ENCODE measurements at regions not wholly inside any gene's neighbourhood (a gene's known extent, or its start where the extent isn't known, plus 50 kb on each side); places are given as distances from the start of the nearest gene placed in this dataset.
"Not testable (repeated sequence)": the region's sequence is repeated elsewhere in the genome, so short reads cannot be mapped to it uniquely, and the experiment has no call there.

DNA sequence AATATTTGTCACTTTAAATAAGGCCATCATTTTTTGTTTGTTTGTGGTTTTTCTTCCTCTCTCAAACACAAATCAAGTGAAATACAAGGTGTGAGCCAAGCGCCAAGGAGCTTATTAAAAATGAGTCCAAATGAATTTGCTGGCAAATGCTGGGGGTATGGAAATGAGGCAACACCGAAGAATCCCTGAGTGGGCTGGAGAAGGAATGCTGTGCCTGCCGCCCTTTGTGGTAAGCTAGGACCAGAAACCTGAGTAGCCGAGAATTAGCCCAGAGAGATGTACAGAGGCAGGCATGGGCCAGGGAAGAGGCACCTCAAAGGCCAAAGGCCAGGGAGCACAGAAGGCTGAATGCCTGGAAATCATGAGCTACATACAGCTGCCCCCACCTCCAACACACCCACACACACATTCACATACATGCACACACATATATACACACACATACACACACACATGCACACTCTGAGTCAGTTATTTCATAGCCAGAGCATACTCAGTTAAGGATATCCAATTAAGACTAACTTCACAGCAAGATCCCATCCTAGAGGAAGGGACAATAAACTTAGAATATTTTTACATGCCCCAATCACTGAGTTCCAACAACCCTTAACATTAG is 266.1 kb upstream of the DYNLRB2 start:
- Mint-ChIP-seq H3K9me3 (no peaks in the 10 kb centered on the region), H3K27ac (no peak overlapping the region), H3K27me3 (ENCODE audit: insufficient read depth) (no peaks in the 10 kb centered on the region), H3K4me1 (ENCODE audit: low read depth) (no peaks in the 10 kb centered on the region), H3K36me3 (ENCODE audit: low read depth) (no peaks in the 10 kb centered on the region), H3K4me3 (no peak overlapping the region)
- no peak for DNase-seq (ENCODE audit: low spot score)
- intact Hi-C loops (cut with micrococcal nuclease) = no loop called here

DNA sequence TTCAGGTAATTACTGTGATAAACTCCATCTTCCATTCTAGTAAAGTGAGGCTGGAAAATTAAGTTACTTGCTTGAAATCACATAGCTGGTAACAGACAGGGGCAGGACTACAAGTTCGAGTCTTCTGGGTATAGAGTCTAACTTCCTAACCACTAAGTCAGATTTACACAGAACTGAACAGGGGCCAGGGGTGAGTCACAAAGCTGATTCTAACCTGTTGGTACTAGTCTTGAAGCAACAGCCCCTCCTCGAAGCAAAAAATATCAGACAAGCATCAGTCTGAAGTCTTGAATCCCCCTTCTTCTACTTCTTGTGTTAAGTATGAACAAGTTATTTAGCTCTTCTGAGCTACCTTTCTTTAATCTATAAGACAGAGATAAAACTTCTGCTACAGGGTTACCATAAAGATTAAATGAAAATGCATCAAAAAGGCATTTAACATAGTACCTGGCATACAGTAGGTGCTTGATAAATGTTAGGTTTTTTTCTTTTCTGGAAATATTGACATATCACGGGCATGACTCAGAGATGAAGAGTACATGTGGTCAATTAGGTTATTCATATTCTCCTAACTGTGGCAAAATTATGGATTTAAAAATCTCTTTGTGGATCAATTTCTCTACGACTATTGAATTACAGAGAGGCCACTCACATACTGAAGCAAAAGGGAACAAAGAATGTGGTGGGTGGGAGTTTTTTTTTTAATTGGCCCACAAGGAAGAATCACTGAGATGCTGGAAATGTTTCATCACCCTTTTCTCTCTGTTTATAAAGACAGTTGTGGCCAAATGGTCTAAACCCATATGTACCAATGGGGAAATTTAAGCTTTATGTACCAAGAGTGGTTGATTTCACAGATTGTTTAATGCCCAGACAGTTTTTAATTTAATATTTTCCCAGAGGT is 266.9 kb upstream of the DYNLRB2 start:
- Mint-ChIP-seq H3K36me3 (ENCODE audit: low read depth) (no peaks in the 10 kb centered on the region), H3K27ac (no peak overlapping the region), H3K27me3 (ENCODE audit: insufficient read depth) (no peaks in the 10 kb centered on the region), H3K9me3 (no peaks in the 10 kb centered on the region), H3K4me3 (no peak overlapping the region), H3K4me1 (ENCODE audit: low read depth) (no peaks in the 10 kb centered on the region)
- intact Hi-C loops (cut with micrococcal nuclease) = no loop called here
- DNase-seq (ENCODE audit: low spot score) = no peak

DNA sequence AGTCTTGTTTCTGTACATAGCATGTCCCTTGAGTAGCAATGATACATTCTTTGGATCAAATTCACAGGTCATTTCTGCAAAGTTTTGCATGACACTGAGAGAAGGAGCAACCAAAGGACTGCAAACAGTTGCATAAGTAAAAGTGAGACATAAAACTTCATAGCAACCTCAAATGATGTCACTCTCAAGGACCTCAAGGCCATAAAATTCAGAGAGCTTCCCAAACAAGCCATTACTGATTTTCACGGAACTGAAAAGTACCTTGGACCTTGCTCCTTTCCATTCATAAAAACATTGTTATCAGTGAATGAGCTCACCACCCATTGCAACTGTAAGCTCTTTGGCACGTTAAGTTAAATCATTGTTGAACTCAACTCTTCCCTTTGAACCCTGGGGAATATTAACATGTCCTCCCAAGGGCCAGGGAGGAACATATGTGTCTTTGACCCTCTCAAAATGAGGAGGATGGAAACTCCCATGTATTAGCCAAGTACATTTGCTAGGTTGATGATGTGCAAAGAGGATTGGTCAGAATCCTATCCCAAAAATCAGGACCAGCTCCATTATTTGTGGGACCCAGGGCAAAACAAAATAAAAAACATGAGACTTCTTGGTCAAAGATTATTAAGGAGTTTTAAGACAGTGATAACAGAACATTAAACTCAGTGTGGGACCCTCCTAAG is 275.0 kb upstream of the DYNLRB2 start:
- H3K4me3 Mint-ChIP-seq = no peak overlapping the region
- H3K27me3 Mint-ChIP-seq (ENCODE audit: insufficient read depth) = no peaks in the 10 kb centered on the region
- H3K4me1 Mint-ChIP-seq (ENCODE audit: low read depth) = no peaks in the 10 kb centered on the region
- no peak for DNase-seq (ENCODE audit: low spot score)
- intact Hi-C loops (cut with micrococcal nuclease) = no loop called here
- H3K27ac Mint-ChIP-seq = no peak overlapping the region
- H3K36me3 Mint-ChIP-seq (ENCODE audit: low read depth) = no peaks in the 10 kb centered on the region
- no peaks in the 10 kb centered on the region for H3K9me3 Mint-ChIP-seq

DNA sequence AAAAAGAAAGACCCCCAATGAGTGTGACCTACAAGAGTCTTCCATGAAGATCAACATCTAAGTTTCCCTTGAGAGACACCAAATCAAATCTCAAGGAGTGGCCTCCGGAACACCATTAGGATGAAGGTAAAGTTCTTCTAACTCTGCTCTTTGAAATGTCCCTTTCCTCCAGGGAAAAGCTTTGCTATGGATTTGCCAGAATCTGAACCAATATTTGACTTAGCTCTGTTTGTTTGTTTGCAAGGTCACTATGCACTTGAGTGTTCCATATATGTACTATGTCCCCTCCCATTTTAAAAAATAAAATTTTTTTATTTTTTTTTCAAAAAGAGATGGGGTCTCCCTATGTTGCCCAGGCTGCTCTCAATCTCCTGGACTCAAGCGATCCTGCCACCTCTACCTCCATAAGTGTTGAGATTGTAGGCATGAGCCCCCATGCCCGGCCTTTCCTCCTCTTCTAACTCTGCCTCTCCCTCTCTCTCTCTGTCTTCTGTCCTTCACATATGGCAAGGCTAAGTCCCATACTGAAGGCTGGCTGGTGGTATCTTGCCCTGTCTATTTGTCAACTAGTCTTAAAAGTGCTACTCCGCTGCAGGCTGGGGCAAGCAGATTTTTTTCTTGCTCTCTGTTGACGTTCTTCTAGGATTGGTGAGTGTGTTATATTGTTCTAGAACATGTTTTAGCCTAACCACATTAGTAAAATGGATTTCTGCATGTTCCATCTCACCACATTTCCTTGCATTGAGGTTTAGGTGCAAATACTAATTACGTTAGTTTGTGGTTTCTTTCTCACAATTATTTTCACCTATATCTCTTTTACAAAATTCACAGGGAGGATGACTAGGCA is 276.7 kb upstream of the DYNLRB2 start:
- no peaks in the 10 kb centered on the region for H3K36me3 Mint-ChIP-seq (ENCODE audit: low read depth)
- no peak for DNase-seq (ENCODE audit: low spot score)
- H3K4me3 Mint-ChIP-seq = no peak overlapping the region
- intact Hi-C loops (cut with micrococcal nuclease) = no loop called here
- H3K4me1 Mint-ChIP-seq (ENCODE audit: low read depth) = no peaks in the 10 kb centered on the region
- H3K9me3 Mint-ChIP-seq = no peaks in the 10 kb centered on the region
- H3K27ac Mint-ChIP-seq = no peak overlapping the region
- no peaks in the 10 kb centered on the region for H3K27me3 Mint-ChIP-seq (ENCODE audit: insufficient read depth)

DNA sequence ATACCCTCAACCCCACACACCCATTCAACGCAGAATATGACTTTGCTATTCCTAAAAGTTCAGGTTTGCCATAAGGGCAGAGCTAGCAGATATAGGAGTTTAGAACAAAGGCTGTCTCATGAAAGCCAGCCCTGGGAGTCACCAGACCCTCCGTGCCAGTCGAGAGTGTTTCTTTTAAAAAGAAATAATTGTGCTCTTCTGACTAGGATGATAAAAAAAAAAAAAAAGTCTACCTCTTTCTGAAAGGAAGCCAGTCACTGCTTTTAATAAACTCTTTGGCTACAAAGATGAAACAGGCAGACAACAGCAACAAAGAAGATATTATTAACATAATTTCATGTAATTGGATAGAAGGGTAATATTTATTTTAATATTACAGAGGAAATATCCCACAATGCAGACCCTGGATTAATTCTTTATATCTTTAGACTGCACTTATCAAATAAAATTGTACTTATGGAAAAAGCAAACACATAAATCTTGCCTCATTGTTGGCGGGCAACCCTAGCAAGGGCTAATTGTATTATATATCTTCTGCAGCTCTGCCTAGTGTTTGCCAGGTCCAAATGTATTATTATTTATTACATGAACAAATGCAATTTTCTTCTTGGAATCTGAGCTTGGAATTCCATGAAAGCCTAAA is 277.5 kb upstream of the DYNLRB2 start:
- H3K27me3 Mint-ChIP-seq (ENCODE audit: insufficient read depth) = no peaks in the 10 kb centered on the region
- no peak overlapping the region for H3K27ac Mint-ChIP-seq
- no peak overlapping the region for H3K4me3 Mint-ChIP-seq
- intact Hi-C loops (cut with micrococcal nuclease) = no loop called here
- H3K9me3 Mint-ChIP-seq = no peaks in the 10 kb centered on the region
- H3K4me1 Mint-ChIP-seq (ENCODE audit: low read depth) = no peaks in the 10 kb centered on the region
- no peak for DNase-seq (ENCODE audit: low spot score)
- H3K36me3 Mint-ChIP-seq (ENCODE audit: low read depth) = no peaks in the 10 kb centered on the region

DNA sequence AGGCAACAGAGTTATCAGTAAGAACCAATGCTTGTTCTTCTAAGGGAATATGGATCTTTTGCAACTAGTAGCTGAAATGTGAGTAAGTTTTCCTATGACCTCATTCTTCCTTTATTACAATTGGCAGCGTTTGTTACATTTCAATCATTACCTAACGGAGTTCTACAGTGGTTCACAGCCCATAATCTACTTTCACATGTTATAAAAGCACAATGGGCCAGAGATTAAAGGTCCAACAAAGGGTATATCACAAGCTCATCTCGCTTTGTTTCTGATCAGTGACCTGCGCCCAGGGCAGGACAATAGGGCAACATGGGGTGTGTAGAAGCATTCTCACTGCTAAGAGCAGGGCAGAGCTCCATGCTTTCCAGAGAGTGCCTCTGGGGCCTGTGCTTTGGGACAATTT is 279.9 kb upstream of the DYNLRB2 start:
- H3K4me3 Mint-ChIP-seq = no peak overlapping the region
- H3K27me3 Mint-ChIP-seq (ENCODE audit: insufficient read depth) = no peaks in the 10 kb centered on the region
- H3K36me3 Mint-ChIP-seq (ENCODE audit: low read depth) = no peaks in the 10 kb centered on the region
- no peak for DNase-seq (ENCODE audit: low spot score)
- intact Hi-C loops (cut with micrococcal nuclease) = no loop called here
- no peaks in the 10 kb centered on the region for H3K4me1 Mint-ChIP-seq (ENCODE audit: low read depth)
- H3K27ac Mint-ChIP-seq = no peak overlapping the region
- H3K9me3 Mint-ChIP-seq = no peaks in the 10 kb centered on the region

DNA sequence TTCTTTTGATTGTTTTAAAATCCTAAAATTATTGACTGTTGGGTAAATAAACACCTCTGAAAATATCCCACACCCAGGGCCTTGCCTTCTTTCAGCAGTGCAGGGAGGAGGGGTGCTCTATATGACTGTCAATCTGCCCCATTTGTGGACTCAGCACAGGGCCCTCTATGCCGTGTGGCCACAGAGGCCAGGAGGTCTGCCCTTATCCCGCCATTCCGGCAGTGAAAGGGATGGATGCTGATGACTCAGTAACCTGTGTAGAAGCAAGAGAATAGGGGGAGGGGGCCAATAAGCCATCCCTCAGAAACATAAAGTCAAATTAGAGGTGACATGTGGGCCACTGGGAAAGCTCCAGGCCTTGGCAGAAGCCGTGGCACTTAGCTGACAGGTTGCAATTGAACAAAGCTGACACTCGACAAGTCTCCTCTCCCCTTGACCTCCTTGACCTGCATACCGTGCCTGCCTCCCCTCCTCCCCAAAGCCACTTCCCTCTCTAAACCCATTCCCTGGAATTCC is 281.4 kb upstream of the DYNLRB2 start:
- no peak for DNase-seq (ENCODE audit: low spot score)
- Mint-ChIP-seq H3K27ac (no peak overlapping the region), H3K36me3 (ENCODE audit: low read depth) (no peaks in the 10 kb centered on the region), H3K4me3 (no peak overlapping the region), H3K27me3 (ENCODE audit: insufficient read depth) (no peaks in the 10 kb centered on the region), H3K4me1 (ENCODE audit: low read depth) (no peaks in the 10 kb centered on the region), H3K9me3 (no peaks in the 10 kb centered on the region)
- intact Hi-C loops (cut with micrococcal nuclease) = no loop called here

DNA sequence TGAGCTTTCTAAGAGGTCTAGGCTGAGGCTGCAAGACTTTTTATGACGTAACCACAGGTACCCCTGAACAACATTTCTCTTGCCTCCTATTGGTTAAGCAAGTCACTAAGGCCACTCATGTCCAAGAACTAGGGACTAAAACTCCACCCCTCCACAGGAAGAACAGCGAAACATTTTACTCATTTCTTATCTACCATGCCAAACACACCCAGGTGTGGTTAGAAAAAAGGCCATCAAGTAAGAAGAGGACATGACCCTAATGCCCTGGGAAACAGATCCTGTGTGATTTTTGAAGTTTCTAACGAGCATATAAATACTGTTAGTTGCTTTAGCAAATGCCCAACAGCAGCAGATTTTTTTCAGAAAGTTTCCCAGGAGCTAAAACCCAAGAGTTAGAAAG is 282.4 kb upstream of the DYNLRB2 start:
- Mint-ChIP-seq H3K36me3 (ENCODE audit: low read depth) (no peaks in the 10 kb centered on the region), H3K4me1 (ENCODE audit: low read depth) (no peaks in the 10 kb centered on the region), H3K9me3 (no peaks in the 10 kb centered on the region), H3K4me3 (no peak overlapping the region), H3K27me3 (ENCODE audit: insufficient read depth) (no peaks in the 10 kb centered on the region), H3K27ac (no peak overlapping the region)
- no peak for DNase-seq (ENCODE audit: low spot score)
- intact Hi-C loops (cut with micrococcal nuclease) = no loop called here

DNA sequence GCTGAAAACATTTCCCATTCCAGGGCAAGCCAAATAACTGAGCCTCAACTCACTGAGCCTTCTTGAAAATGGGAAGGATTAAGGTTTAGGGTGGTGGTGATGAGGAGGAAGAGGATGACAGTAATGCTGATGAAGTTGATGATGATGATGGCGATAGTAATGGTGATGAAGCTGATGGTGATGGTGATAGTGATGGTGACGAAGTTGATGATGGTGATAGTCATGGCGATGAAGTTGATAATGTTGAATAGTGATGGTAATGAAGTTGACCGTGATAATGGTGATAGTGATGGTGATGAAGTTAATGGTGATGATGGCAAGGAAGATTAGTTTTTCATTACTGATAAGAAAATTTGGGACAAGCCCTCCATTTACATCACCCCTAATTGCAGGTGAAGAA is 285.8 kb upstream of the DYNLRB2 start:
- no peak overlapping the region for H3K27ac Mint-ChIP-seq
- H3K4me1 Mint-ChIP-seq (ENCODE audit: low read depth) = no peaks in the 10 kb centered on the region
- intact Hi-C loops (cut with micrococcal nuclease) = no loop called here
- no peaks in the 10 kb centered on the region for H3K27me3 Mint-ChIP-seq (ENCODE audit: insufficient read depth)
- no peak for DNase-seq (ENCODE audit: low spot score)
- H3K4me3 Mint-ChIP-seq = no peak overlapping the region
- no peaks in the 10 kb centered on the region for H3K36me3 Mint-ChIP-seq (ENCODE audit: low read depth)
- no peaks in the 10 kb centered on the region for H3K9me3 Mint-ChIP-seq

DNA sequence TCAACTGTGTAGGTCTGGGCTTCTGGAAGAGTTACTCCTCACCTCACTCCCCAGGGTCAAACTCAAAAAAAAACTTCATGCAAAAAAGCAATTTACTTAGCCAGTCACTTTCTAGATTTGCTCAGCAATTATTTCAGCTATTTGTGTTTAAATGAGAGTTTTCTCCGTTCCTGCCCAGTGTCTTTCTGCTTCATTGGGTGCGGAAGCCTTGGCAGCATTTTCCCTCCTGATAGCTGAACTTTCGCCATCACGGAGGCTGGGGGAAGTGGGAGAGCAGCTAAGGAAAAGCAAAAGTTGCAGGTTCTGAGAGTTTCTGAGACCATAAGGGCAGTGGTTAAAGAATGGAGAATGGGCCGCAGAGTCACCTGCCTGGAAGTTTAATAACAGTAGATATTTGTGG is 287.1 kb upstream of the DYNLRB2 start:
- Mint-ChIP-seq H3K27ac (no peak overlapping the region), H3K27me3 (ENCODE audit: insufficient read depth) (no peaks in the 10 kb centered on the region), H3K9me3 (no peaks in the 10 kb centered on the region), H3K4me3 (no peak overlapping the region), H3K4me1 (ENCODE audit: low read depth) (no peaks in the 10 kb centered on the region), H3K36me3 (ENCODE audit: low read depth) (no peaks in the 10 kb centered on the region)
- intact Hi-C loops (cut with micrococcal nuclease) = no loop called here
- DNase-seq (ENCODE audit: low spot score) = no peak

DNA sequence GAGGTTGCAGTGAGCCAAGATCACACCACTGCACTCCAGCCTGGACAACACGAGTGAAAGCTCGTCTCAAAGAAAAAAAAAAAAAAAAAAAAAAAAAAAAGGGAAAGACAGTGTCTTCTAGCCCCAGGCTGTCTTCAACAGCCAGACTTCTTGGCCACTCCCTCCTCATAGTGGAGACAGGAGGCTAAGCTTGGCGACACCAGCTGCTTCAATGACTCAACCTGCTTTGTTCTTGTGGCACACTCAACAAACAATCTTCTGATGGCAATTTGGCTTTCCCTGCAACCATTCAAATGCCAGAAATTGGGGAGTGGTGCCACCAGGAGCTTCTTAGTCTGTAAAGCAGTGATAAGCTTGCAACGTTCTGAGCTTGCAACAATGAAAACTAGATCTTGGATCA is 290.4 kb upstream of the DYNLRB2 start:
- Mint-ChIP-seq H3K4me3 (no peak overlapping the region), H3K36me3 (ENCODE audit: low read depth) (no peaks in the 10 kb centered on the region), H3K27ac (no peak overlapping the region), H3K9me3 (no peaks in the 10 kb centered on the region), H3K27me3 (ENCODE audit: insufficient read depth) (peaks cover 2% of the 10 kb centered on the region), H3K4me1 (ENCODE audit: low read depth) (no peaks in the 10 kb centered on the region)
- intact Hi-C loops (cut with micrococcal nuclease) = no loop called here
- no peak for DNase-seq (ENCODE audit: low spot score)

DNA sequence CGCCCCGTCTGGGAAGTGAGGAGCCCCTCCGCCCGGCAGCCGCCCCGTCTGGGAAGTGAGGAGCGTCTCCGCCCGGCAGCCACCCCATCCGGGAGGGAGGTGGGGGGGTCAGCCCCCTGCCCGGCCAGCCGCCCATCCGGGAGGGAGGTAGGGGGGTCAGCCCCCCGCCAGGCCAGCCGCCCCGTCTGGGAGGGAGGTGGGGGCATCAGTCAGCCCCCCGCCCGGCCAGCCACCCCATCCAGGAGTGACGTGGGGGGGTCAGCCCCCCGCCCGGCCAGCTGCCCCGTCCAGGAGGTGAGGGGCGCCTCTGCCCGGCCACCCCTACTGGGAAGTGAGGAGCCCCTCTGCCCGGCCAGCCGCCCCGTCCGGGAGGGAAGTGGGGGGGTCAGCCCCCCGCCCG is 297.5 kb upstream of the DYNLRB2 start:
- H3K9me3 Mint-ChIP-seq; DNase-seq (ENCODE audit: low spot score); H3K4me3 Mint-ChIP-seq; H3K4me1 Mint-ChIP-seq (ENCODE audit: low read depth); H3K36me3 Mint-ChIP-seq (ENCODE audit: low read depth); intact Hi-C loops (cut with micrococcal nuclease); H3K27me3 Mint-ChIP-seq (ENCODE audit: insufficient read depth); H3K27ac Mint-ChIP-seq: not testable (repeated sequence)
